Endothelial cell of umbilical vein (primary cell): ENCODE measurements at regions not wholly inside any gene's neighbourhood (a gene's known extent, or its start where the extent isn't known, plus 50 kb on each side); places are given as distances from the start of the nearest gene placed in this dataset.

ENCODE experiments used
- CTCF ChIP-seq, 2 donors: IDR thresholded peaks; 1 replicate in 1 of 2; 2 replicates in 1 of 2; pipeline ENCODE4 v1.5.1; 2011; ENCODE audit warnings: low read length in 2 of 2, mild to moderate bottlenecking in 2 of 2, moderate library complexity in 2 of 2, control low read depth in 1 of 2, inconsistent platforms in 1 of 2, low read depth in 1 of 2; ENCODE audit not compliant: insufficient read depth in 1 of 2; ENCODE audit errors: extremely low read depth in 1 of 2
- EZH2 ChIP-seq: IDR thresholded peaks from 2 replicates; pipeline ENCODE4 v1.6.1; 2012; ENCODE audit warnings: borderline replicate concordance, low read depth, mild to moderate bottlenecking, moderate library complexity, low read length, inconsistent platforms; ENCODE audit not compliant: severe bottlenecking
- FOS ChIP-seq: IDR thresholded peaks from 2 replicates; pipeline ENCODE4 v1.6.1; 2011; ENCODE audit warnings: mild to moderate bottlenecking, low read length, moderate library complexity, borderline replicate concordance; ENCODE audit not compliant: insufficient read depth
- GATA2 ChIP-seq: IDR thresholded peaks from 2 replicates; pipeline ENCODE4 v1.7.0; 2011; ENCODE audit warnings: low read depth, mild to moderate bottlenecking, moderate library complexity, mixed read lengths, low read length; ENCODE audit not compliant: insufficient read length, insufficient read depth
- JUN ChIP-seq: IDR thresholded peaks from 2 replicates; pipeline ENCODE4 v1.6.1; 2011; ENCODE audit warnings: borderline replicate concordance, low read depth; ENCODE audit not compliant: insufficient read length, insufficient read depth
- MAX ChIP-seq: IDR thresholded peaks from 2 replicates; pipeline ENCODE4 v1.6.1; 2011; ENCODE audit not compliant: insufficient read depth, insufficient read length
- POLR2A ChIP-seq: IDR thresholded peaks from 2 replicates; pipeline ENCODE4 v1.6.1; 2012; ENCODE audit warnings: low read depth, mild to moderate bottlenecking, control low read depth, low read length
- POLR2AphosphoS5 ChIP-seq: IDR thresholded peaks from 2 replicates; pipeline ENCODE4 v1.6.1; 2012; ENCODE audit warnings: low read depth, mild to moderate bottlenecking, control low read depth, low read length, moderate library complexity; ENCODE audit not compliant: insufficient read depth

GRCh38 chr12:59250766-59251165, 330.5 kb upstream of the LRIG3 start:
- no peak for TF ChIP-seq POLR2A
- TF ChIP-seq EZH2 = no peak
- TF ChIP-seq POLR2AphosphoS5 = no peak
- no peak for TF ChIP-seq CTCF (IDR thresholded peaks at IDR 0.05; ENCODE audit: extremely low read depth in 1 of 2, insufficient read depth in 1 of 2, low read depth in 1 of 2, low read length in 2 of 2)
- TF ChIP-seq FOS = no peak
- no peak for TF ChIP-seq MAX
- no peak for TF ChIP-seq GATA2
- TF ChIP-seq JUN = no peak
